NB4 (cell line): ENCODE measurements at regions not wholly inside any gene's neighbourhood (a gene's known extent, or its start where the extent isn't known, plus 50 kb on each side); places are given as distances from the start of the nearest gene placed in this dataset.
"Not testable (repeated sequence)": the region's sequence is repeated elsewhere in the genome, so short reads cannot be mapped to it uniquely, and the experiment has no call there.

ENCODE experiments used
- DNase-seq: peaks from one replicate; pipeline ENCODE4 v3.0.0; 2010; ENCODE audit warnings: low read depth
- H3K4me3 ChIP-seq: one replicate; pipeline ENCODE4 v1.5.1; 2011; ENCODE audit warnings: mild to moderate bottlenecking, low read depth, low read length, moderate library complexity
- CTCF ChIP-seq: IDR thresholded peaks from one replicate; pipeline ENCODE4 v1.5.1; 2012; ENCODE audit warnings: low read depth, low read length
- MAX ChIP-seq: IDR thresholded peaks from 2 replicates; pipeline ENCODE4 v1.6.1; 2011; ENCODE audit warnings: low read depth, low read length
- MYC ChIP-seq: IDR thresholded peaks from 2 replicates; pipeline ENCODE4 v1.6.1; 2011; ENCODE audit warnings: low read depth, low read length
- POLR2A ChIP-seq: IDR thresholded peaks from 2 replicates; pipeline ENCODE4 v1.6.1; 2011; ENCODE audit warnings: mild to moderate bottlenecking; ENCODE audit not compliant: insufficient read length; ENCODE audit errors: extremely low read depth

- no peak overlapping the region for H3K4me3 ChIP-seq
- no peak for DNase-seq
- TF ChIP-seq MAX (no peak), POLR2A (no peak), CTCF (no peak), MYC (no peak)
Observed at GRCh38 chr6:144401736-144402733, 116.9 kb downstream of the UTRN start.

GRCh38 chr6:144402750-144403149, 117.6 kb downstream of the UTRN start:
- TF ChIP-seq POLR2A (no peak), MAX (no peak), MYC (no peak), CTCF (no peak)
- DNase-seq: no peak
- no peak overlapping the region for H3K4me3 ChIP-seq

- no peak for DNase-seq
- TF ChIP-seq MAX: no peak
- no peak for TF ChIP-seq MYC
- TF ChIP-seq POLR2A: no peak
- TF ChIP-seq CTCF: no peak
- H3K4me3 ChIP-seq: no peak overlapping the region
Observed at GRCh38 chr6:144405163-144405562, 120.0 kb downstream of the UTRN start.

GRCh38 chr6:144406796-144407195, 121.7 kb downstream of the UTRN start:
- DNase-seq: no peak
- TF ChIP-seq MAX: no peak
- TF ChIP-seq CTCF: no peak
- TF ChIP-seq MYC: no peak
- TF ChIP-seq POLR2A: no peak
- H3K4me3 ChIP-seq: no peak overlapping the region

- no peak for DNase-seq
- no peak for TF ChIP-seq POLR2A
- H3K4me3 ChIP-seq: no peak overlapping the region
Observed at GRCh38 chr6:144408161-144408560, 123.0 kb downstream of the UTRN start.

- DNase-seq: no peak
- no peak overlapping the region for H3K4me3 ChIP-seq
- TF ChIP-seq MAX: no peak
- no peak for TF ChIP-seq MYC
- no peak for TF ChIP-seq CTCF
- no peak for TF ChIP-seq POLR2A
Observed at GRCh38 chr6:144410059-144410458, 124.9 kb downstream of the UTRN start.

- DNase-seq, H3K4me3 ChIP-seq: not testable (repeated sequence)
Observed at GRCh38 chr6:144410574-144410973, 125.4 kb downstream of the UTRN start.
